Colonic mucosa (tissue), 4 donors: ENCODE measurements at regions not wholly inside any gene's neighbourhood (a gene's known extent, or its start where the extent isn't known, plus 50 kb on each side); places are given as distances from the start of the nearest gene placed in this dataset. TPM values are rescaled to one million over a fixed set of nuclear protein-coding genes. Genes with fewer than 3 reads are reported as not detected.

Source experiments
- DNase-seq: peaks from one replicate; pipeline ENCODE4 v3.0.0-alpha.2; 2020
- H3K27ac ChIP-seq: fragments of 200-600 bp; one replicate; pipeline ENCODE4 v1.8.0; 2021
- H3K27me3 ChIP-seq: fragments of 200-600 bp; one replicate; pipeline ENCODE4 v1.8.0; 2021
- H3K36me3 ChIP-seq: fragments of 200-600 bp; one replicate; pipeline ENCODE4 v1.8.0; 2021
- H3K4me1 ChIP-seq: fragments of 200-600 bp; one replicate; pipeline ENCODE4 v1.8.0; 2021; ENCODE audit warnings: mild to moderate bottlenecking
- H3K4me3 ChIP-seq: fragments of 200-600 bp; one replicate; pipeline ENCODE4 v1.8.0; 2021
- H3K9ac ChIP-seq, 2 donors: one replicate each; pipeline ENCODE4 v1.7.0; 2013; ENCODE audit warnings: control low read depth in 2 of 2, low read depth in 2 of 2, low read length in 2 of 2
- H3K9me3 ChIP-seq: fragments of 200-600 bp; one replicate; pipeline ENCODE4 v1.8.0; 2021
- intact Hi-C: fragments of 100-400 bp; cut with DNase I; formaldehyde crosslinking; loops from one replicate; pipeline ENCODE4 v1.14.1; 2022
- microRNA-seq: library from miRNA; unstranded; fragments of <30 nt; microRNA quantifications from one replicate; pipeline ENCODE4, GENCODE V29; 2019
- TF ChIP-seq, protein P1 (sequence below): fragments of 200-600 bp; IDR thresholded peaks from one replicate; pipeline ENCODE4 v1.8.0; 2022; ENCODE audit warnings: antibody characterized with exemption, mild to moderate bottlenecking
- donor health status: healthy.
- donor health status: DM: no; HTN: no; CAD: no.
- donor health status: DM: no; HTN: no; CAD: no.

DNA sequence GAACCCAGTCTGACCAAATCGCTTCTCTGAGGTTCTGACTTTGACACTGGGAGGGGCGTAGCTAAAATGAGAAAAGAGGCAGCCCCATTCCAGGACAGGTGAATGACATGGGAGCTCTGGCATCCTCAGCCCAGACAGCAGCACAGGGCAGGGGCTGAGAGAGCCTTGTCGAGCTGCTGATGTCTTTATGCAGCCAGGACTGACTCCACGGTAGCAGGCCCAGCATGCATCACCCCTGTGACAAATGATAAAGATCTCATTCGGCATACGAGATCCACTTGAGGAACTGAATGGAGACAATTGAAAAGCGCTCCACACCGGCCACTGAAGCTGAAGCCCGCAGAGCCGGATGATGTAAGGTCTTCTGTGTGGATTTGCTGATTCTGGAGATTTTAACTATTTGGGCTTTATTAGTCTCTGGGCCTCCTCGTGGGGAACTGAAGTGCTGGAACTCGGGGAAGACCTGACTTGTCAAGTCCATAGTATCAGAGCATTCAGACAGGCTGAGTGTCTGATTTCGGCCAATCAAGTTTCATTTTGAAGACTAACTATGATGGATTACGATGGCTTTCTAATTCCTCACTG, 56.9 kb upstream of the MAP1LC3B2 start:
- H3K27me3 ChIP-seq = no peaks in the 10 kb centered on the region
- no peak overlapping the region for H3K9ac ChIP-seq
- H3K36me3 ChIP-seq = no peaks in the 10 kb centered on the region
- H3K9me3 ChIP-seq = no peaks in the 10 kb centered on the region
- DNase-seq = no peak
- TF ChIP-seq, protein P1, sequence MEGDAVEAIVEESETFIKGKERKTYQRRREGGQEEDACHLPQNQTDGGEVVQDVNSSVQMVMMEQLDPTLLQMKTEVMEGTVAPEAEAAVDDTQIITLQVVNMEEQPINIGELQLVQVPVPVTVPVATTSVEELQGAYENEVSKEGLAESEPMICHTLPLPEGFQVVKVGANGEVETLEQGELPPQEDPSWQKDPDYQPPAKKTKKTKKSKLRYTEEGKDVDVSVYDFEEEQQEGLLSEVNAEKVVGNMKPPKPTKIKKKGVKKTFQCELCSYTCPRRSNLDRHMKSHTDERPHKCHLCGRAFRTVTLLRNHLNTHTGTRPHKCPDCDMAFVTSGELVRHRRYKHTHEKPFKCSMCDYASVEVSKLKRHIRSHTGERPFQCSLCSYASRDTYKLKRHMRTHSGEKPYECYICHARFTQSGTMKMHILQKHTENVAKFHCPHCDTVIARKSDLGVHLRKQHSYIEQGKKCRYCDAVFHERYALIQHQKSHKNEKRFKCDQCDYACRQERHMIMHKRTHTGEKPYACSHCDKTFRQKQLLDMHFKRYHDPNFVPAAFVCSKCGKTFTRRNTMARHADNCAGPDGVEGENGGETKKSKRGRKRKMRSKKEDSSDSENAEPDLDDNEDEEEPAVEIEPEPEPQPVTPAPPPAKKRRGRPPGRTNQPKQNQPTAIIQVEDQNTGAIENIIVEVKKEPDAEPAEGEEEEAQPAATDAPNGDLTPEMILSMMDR = no peak
- no peaks in the 10 kb centered on the region for H3K4me1 ChIP-seq
- no peak overlapping the region for H3K4me3 ChIP-seq
- intact Hi-C loops = no loop called here
- no peak overlapping the region for H3K27ac ChIP-seq

DNA sequence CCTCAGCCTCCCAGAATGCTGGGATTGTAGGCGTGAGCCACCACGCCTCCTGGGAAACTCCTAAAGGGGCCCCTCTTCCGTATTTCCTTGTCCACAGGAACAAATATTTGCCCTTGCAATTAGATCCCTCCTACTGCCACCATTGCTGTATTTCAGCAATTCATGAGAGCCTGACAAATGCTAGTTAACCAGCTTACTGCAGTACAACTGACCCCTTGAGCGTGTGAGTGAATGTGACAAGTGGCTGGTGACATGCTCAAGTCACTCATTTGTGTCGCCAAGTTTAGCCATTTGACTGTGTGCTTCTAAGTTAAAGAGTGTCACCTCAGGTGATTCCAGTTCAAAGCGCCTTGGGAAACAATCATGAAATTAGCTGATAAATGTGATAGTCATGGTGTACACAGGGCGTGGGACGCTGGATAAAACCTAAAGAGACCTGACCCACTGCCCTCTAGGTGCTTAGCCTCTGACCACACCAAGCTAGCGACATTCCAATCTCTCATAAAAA, 56.1 kb upstream of the MAP1LC3B2 start:
- H3K9me3 ChIP-seq = no peaks in the 10 kb centered on the region
- peak; percentile 46 for DNase-seq
- TF ChIP-seq, protein P1 = no peak
- no peak overlapping the region for H3K9ac ChIP-seq
- H3K27me3 ChIP-seq = no peaks in the 10 kb centered on the region
- H3K27ac ChIP-seq = no peak overlapping the region
- H3K4me1 ChIP-seq = no peaks in the 10 kb centered on the region
- intact Hi-C loops = no loop called here
- no peak overlapping the region for H3K4me3 ChIP-seq
- H3K36me3 ChIP-seq = no peaks in the 10 kb centered on the region

DNA sequence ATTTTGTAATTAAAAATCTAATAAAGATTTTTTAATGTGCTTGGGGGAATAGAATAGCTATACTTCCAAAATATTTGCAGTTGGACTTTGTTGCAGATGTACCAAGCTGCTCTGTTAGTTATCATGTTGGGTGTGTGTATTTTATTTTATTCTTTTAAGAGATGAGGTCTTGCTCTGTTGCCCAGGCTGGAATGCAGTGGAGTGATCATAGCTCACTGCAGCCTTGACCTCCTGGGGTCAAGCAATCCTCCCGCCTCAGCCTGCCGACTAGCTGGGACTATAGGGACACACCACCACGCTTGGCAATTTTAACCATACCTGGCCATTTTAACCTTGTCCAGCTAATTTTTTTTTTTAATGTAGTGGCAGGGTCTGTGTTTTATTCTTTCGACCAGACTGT, 54.7 kb upstream of the MAP1LC3B2 start:
- Histone ChIP-seq H3K36me3 (no peaks in the 10 kb centered on the region), H3K9ac (no peak overlapping the region), H3K27ac (no peak overlapping the region), H3K9me3 (no peaks in the 10 kb centered on the region), H3K27me3 (no peaks in the 10 kb centered on the region), H3K4me3 (no peak overlapping the region), H3K4me1 (no peaks in the 10 kb centered on the region)
- intact Hi-C loops = no loop called here
- TF ChIP-seq, protein P1 = no peak
- no peak for DNase-seq

DNA sequence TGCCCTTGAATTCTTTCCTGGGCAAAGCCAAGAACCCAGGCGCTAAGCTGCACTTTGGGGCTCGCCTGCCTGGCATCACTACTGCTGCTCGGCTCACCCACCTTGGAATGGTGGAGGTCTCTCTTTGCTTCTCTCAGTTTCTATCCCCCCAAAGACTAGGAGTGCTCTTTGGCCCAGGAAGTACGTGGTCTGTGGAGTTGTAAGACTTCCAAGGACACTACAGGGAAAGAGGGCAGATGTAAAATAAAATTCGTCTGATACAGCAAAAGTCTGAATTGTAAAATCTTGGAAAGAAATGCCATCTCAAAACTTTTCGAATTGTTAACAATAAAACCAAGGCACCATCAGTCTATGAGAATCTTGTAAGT, 52.5 kb upstream of the MAP1LC3B2 start:
- Histone ChIP-seq H3K27ac (no peak overlapping the region), H3K27me3 (no peaks in the 10 kb centered on the region), H3K9ac (no peak overlapping the region), H3K4me3 (no peak overlapping the region), H3K9me3 (no peaks in the 10 kb centered on the region), H3K4me1 (no peaks in the 10 kb centered on the region), H3K36me3 (no peaks in the 10 kb centered on the region)
- intact Hi-C loops = no loop called here
- DNase-seq = no peak
- TF ChIP-seq, protein P1 = no peak

DNA sequence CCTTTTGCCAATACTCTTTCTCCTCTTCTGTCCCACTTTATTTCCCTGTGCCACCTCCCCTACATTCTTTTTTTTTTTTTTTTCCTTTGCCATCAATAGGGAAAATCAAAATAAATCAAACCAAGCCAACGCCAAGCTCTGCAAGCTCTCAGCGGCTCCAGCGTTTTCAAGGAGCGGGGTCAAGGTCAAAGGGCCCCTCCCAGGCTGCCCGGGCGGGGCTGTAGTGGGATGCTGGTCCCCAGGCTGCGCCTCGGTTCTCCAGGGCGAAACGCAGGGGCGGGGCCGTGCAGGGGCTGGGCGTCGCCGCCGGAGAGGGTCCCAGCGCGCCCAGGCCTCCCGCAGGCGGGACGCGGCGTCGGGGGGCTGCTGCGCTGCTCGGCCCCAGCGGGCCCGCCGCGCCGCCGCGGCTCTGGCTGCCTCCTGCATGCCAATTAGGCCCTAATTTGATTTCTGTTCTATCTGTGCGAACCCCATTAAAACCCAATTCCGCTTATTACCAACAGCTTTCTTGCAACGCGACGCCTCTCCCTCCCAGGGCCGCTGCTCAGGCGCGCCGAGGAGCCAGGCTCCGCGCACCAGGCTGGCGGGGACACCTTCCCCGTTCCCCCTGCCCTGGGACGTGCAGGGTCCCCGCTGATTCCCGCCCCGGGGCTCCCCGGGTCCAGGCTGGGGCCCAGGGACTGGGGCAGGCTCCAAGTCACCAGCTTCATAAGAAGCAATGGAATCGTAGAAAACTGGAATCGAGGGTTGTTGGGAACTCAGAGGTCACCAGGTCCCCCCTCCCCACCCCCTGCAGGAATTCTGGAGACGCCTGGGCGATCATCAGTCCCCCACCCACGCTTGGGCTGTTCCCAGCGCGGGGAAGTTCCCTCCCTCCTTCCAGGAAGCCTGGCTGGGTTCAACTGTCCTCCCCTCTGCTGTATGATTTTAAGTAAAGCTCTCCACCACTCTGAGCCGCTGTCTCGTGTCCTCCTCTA, 50.7 kb upstream of the MAP1LC3B2 start:
- peak overlapping the region in 1 of 2 donors; percentile 33 for H3K9ac ChIP-seq
- no peaks in the 10 kb centered on the region for H3K9me3 ChIP-seq
- intact Hi-C loops = no loop called here
- no peaks in the 10 kb centered on the region for H3K36me3 ChIP-seq
- H3K4me3 ChIP-seq = peak overlapping the region; percentile 12
- H3K27ac ChIP-seq = no peak overlapping the region
- no peaks in the 10 kb centered on the region for H3K27me3 ChIP-seq
- peak; percentile 60 for DNase-seq
- TF ChIP-seq, protein P1 = no peak
- no peaks in the 10 kb centered on the region for H3K4me1 ChIP-seq

Small RNA genes lying in the stretch of these regions (microRNA-seq; reads per million reads assigned to microRNA genes)
- gene MIR4472-2 = not detected
